ENCODE measurements at regions not wholly inside any gene's neighbourhood (a gene's known extent, or its start where the extent isn't known, plus 50 kb on each side); places are given as distances from the start of the nearest gene placed in this dataset.
A peak's percentile ranks its signal among the peaks of the same experiment; 100 is the strongest.

DNA sequence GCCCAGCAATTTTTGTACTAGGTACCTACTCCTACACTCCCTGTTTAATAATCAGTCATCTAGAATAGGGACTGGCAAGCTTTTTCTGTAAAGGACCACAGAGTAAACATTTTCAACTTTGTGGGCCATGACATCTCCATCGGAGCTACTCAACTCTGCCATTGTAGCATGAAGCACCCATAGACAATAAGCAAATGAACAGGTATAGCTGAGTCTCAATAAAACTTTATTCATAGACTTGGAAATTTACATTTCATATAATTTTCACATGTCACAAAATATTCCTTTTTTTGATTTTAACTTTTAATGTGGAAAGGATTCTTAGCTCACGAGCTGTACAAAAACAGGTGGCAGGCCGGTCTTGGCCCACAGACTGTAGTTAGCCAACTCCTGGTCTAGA, 345.8 kb downstream of the SOX9 start:
- Histone ChIP-seq H3K9me3 (no peaks in the 10 kb centered on the region), H3K27ac (peak overlapping the region; percentile 91), H3K4me1 (peaks cover 23% of the 10 kb centered on the region), H3K27me3 (no peaks in the 10 kb centered on the region), H3K9ac (ENCODE audit: low read depth in 2 of 2, low read length in 2 of 2) (peak overlapping the region in 1 of 2 donors; percentile 47), H3K36me3 (no peaks in the 10 kb centered on the region), H3K4me3 (no peak overlapping the region)
- DNase-seq, result no peak
- TF ChIP-seq, protein P1, sequence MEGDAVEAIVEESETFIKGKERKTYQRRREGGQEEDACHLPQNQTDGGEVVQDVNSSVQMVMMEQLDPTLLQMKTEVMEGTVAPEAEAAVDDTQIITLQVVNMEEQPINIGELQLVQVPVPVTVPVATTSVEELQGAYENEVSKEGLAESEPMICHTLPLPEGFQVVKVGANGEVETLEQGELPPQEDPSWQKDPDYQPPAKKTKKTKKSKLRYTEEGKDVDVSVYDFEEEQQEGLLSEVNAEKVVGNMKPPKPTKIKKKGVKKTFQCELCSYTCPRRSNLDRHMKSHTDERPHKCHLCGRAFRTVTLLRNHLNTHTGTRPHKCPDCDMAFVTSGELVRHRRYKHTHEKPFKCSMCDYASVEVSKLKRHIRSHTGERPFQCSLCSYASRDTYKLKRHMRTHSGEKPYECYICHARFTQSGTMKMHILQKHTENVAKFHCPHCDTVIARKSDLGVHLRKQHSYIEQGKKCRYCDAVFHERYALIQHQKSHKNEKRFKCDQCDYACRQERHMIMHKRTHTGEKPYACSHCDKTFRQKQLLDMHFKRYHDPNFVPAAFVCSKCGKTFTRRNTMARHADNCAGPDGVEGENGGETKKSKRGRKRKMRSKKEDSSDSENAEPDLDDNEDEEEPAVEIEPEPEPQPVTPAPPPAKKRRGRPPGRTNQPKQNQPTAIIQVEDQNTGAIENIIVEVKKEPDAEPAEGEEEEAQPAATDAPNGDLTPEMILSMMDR (IDR thresholded peaks at IDR 0.05), result no peak
- intact Hi-C loops (cut with DNase I), result no loop called here

- peak overlapping the region; percentile 91 for H3K27ac ChIP-seq
- no peaks in the 10 kb centered on the region for H3K9me3 ChIP-seq
- no peaks in the 10 kb centered on the region for H3K27me3 ChIP-seq
- TF ChIP-seq, protein P1 (IDR thresholded peaks at IDR 0.05), result no peak
- DNase-seq, result peak; percentile 88
- no peak overlapping the region for H3K4me3 ChIP-seq
- H3K9ac ChIP-seq (ENCODE audit: low read depth in 2 of 2, low read length in 2 of 2), result peak overlapping the region; percentile 49 to 69
- no peaks in the 10 kb centered on the region for H3K36me3 ChIP-seq
- intact Hi-C loops (cut with DNase I), result no loop called here
- H3K4me1 ChIP-seq, result peaks cover 23% of the 10 kb centered on the region
These were observed 347.2 kb downstream of the SOX9 start for GRCh38 chr17:72467841-72468653.

- intact Hi-C loops (cut with DNase I), result no loop called here
- Histone ChIP-seq H3K9ac (ENCODE audit: low read depth in 2 of 2, low read length in 2 of 2) (peak overlapping the region in 1 of 2 donors; percentile 69), H3K36me3 (no peaks in the 10 kb centered on the region), H3K4me1 (peaks cover 23% of the 10 kb centered on the region), H3K9me3 (no peaks in the 10 kb centered on the region), H3K4me3 (no peak overlapping the region), H3K27ac (peak overlapping the region; percentile 91), H3K27me3 (no peaks in the 10 kb centered on the region)
- no peak for DNase-seq
- TF ChIP-seq, protein P1 (IDR thresholded peaks at IDR 0.05), result no peak
These were observed 348.0 kb downstream of the SOX9 start for GRCh38 chr17:72468841-72469240.

DNA sequence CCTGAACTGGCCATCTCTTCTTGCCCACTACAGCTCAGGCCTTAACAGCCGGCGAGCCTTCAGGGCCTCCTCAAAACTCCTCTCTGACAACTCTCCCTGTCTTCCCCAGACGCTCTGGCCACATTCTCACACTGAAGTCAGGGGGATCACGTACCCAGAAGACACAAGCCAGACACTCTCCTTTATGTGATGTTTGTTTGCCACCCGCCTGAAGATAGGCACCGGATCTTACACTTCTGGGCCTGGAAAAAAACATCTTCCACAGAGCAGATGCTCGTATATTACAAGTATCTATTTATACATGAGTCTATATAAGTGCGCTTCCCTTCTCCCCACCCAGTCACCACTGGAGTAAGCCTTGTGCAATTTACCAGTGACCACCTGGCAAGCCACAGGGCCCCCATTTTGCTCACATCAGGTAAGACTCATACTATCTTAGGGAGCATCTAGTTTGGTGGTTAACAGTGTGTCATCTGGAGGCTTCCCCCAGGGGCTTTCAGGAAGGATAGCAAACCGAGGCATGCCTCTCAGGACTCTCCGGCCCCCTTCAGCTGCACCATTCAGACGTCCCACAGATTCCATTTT, 349.4 kb downstream of the SOX9 start:
- intact Hi-C loops (cut with DNase I), result no loop called here
- Histone ChIP-seq H3K9ac (ENCODE audit: low read depth in 2 of 2, low read length in 2 of 2) (peak overlapping the region in 1 of 2 donors; percentile 37), H3K4me1 (peaks cover 17% of the 10 kb centered on the region), H3K4me3 (no peak overlapping the region), H3K36me3 (no peaks in the 10 kb centered on the region), H3K9me3 (no peaks in the 10 kb centered on the region), H3K27me3 (no peaks in the 10 kb centered on the region), H3K27ac (no peak overlapping the region)
- TF ChIP-seq, protein P1 (IDR thresholded peaks at IDR 0.05), result no peak
- DNase-seq, result no peak

DNA sequence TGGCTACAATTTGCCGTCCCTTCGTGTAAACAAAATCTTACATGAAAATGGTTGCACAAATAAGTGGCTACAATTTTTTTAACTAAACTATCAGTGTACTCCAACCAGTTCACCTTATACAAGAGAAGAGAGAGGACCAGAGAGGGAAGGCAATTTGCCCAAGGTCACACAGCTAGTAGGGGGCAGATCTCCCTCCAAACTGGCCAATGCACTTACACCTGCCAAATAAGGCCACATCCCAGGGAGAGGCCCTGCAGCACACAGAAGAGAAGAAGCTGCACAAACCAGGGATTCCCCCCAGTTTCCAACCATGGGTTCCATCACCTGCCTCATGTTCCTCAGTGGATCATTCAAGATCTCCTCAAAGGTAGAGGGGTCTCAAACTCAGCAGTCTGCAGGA, 349.9 kb downstream of the SOX9 start:
- no peaks in the 10 kb centered on the region for H3K27me3 ChIP-seq
- H3K36me3 ChIP-seq, result no peaks in the 10 kb centered on the region
- peak overlapping the region in 1 of 2 donors; percentile 37 for H3K9ac ChIP-seq (ENCODE audit: low read depth in 2 of 2, low read length in 2 of 2)
- H3K27ac ChIP-seq, result no peak overlapping the region
- no peak for DNase-seq
- H3K4me3 ChIP-seq, result no peak overlapping the region
- H3K4me1 ChIP-seq, result peaks cover 14% of the 10 kb centered on the region
- intact Hi-C loops (cut with DNase I), result no loop called here
- H3K9me3 ChIP-seq, result no peaks in the 10 kb centered on the region
- TF ChIP-seq, protein P1 (IDR thresholded peaks at IDR 0.05), result no peak

Data from colonic mucosa (tissue), 4 donors.